GM21447 (cell line): ENCODE measurements at regions not wholly inside any gene's neighbourhood (a gene's known extent, or its start where the extent isn't known, plus 50 kb on each side); places are given as distances from the start of the nearest gene placed in this dataset.

Source experiments
- ATAC-seq: cut with Tn5 transposase; IDR thresholded peaks from one replicate; pipeline ENCODE4 v1.9.1; 2021; ENCODE audit not compliant: unreplicated experiment

- no peak for ATAC-seq
These were observed 182.5 kb upstream of the NXPH2 start for GRCh38 chr2:138962686-138963085.

GRCh38 chr2:138960191-138960590 lies 180.0 kb upstream of the NXPH2 start:
- ATAC-seq, result no peak

- no peak for ATAC-seq
These were observed 178.8 kb upstream of the NXPH2 start for GRCh38 chr2:138959031-138959430.

GRCh38 chr2:138956116-138956515 lies 175.9 kb upstream of the NXPH2 start:
- no peak for ATAC-seq

- ATAC-seq, result no peak
These were observed 170.3 kb upstream of the NXPH2 start for GRCh38 chr2:138950486-138950885.

- no peak for ATAC-seq
These were observed 169.3 kb upstream of the NXPH2 start for GRCh38 chr2:138949517-138949916.

GRCh38 chr2:138948070-138948539 lies 167.9 kb upstream of the NXPH2 start:
- ATAC-seq, result peak; percentile 54

- ATAC-seq, result no peak
These were observed 163.3 kb upstream of the NXPH2 start for GRCh38 chr2:138943470-138943869.

- ATAC-seq, result no peak
These were observed 162.3 kb upstream of the NXPH2 start for GRCh38 chr2:138942466-138942865.

- ATAC-seq, result no peak
These were observed 151.4 kb upstream of the NXPH2 start for GRCh38 chr2:138931284-138932256.

GRCh38 chr2:138930571-138930970 lies 150.4 kb upstream of the NXPH2 start:
- no peak for ATAC-seq

GRCh38 chr2:138928374-138929021 lies 148.3 kb upstream of the NXPH2 start:
- ATAC-seq, result no peak

GRCh38 chr2:138922973-138923563 lies 142.9 kb upstream of the NXPH2 start:
- ATAC-seq, result no peak

GRCh38 chr2:138919120-138919747 lies 139.0 kb upstream of the NXPH2 start:
- ATAC-seq, result no peak

GRCh38 chr2:138910427-138910826 lies 130.2 kb upstream of the NXPH2 start:
- ATAC-seq, result no peak

- ATAC-seq, result no peak
These were observed 126.4 kb upstream of the NXPH2 start for GRCh38 chr2:138906549-138906948.

GRCh38 chr2:138902239-138902871 lies 122.2 kb upstream of the NXPH2 start:
- ATAC-seq, result no peak

- ATAC-seq, result no peak
These were observed 121.3 kb upstream of the NXPH2 start for GRCh38 chr2:138901530-138901929.

GRCh38 chr2:138898855-138899254 lies 118.7 kb upstream of the NXPH2 start:
- no peak for ATAC-seq

- no peak for ATAC-seq
These were observed 117.1 kb upstream of the NXPH2 start for GRCh38 chr2:138897274-138897673.

- no peak for ATAC-seq
These were observed 113.6 kb upstream of the NXPH2 start for GRCh38 chr2:138893746-138894145.
